ENCODE measurements at regions not wholly inside any gene's neighbourhood (a gene's known extent, or its start where the extent isn't known, plus 50 kb on each side); places are given as distances from the start of the nearest gene placed in this dataset.

GRCh38 chr11:115993590-115993989 is 489.4 kb upstream of the CADM1 start:
- TF ChIP-seq CTCF (IDR thresholded peaks at IDR 0.05; ENCODE audit: low read depth, low read length): no peak
- no peak overlapping the region for H3K4me3 ChIP-seq (ENCODE audit: low read depth, low read length)

GRCh38 chr11:115990004-115990447 is 485.8 kb upstream of the CADM1 start:
- TF ChIP-seq CTCF (IDR thresholded peaks at IDR 0.05; ENCODE audit: low read depth, low read length): no peak
- H3K4me3 ChIP-seq (ENCODE audit: low read depth, low read length): no peak overlapping the region

GRCh38 chr11:115985896-115986295 is 481.7 kb upstream of the CADM1 start:
- no peak for TF ChIP-seq CTCF (IDR thresholded peaks at IDR 0.05; ENCODE audit: low read depth, low read length)
- no peak overlapping the region for H3K4me3 ChIP-seq (ENCODE audit: low read depth, low read length)

GRCh38 chr11:115984228-115984627 is 480.0 kb upstream of the CADM1 start:
- no peak overlapping the region for H3K4me3 ChIP-seq (ENCODE audit: low read depth, low read length)
- no peak for TF ChIP-seq CTCF (IDR thresholded peaks at IDR 0.05; ENCODE audit: low read depth, low read length)

GRCh38 chr11:115982666-115983065 is 478.5 kb upstream of the CADM1 start:
- no peak for TF ChIP-seq CTCF (IDR thresholded peaks at IDR 0.05; ENCODE audit: low read depth, low read length)
- no peak overlapping the region for H3K4me3 ChIP-seq (ENCODE audit: low read depth, low read length)

- TF ChIP-seq CTCF (IDR thresholded peaks at IDR 0.05; ENCODE audit: low read depth, low read length): no peak
- no peak overlapping the region for H3K4me3 ChIP-seq (ENCODE audit: low read depth, low read length)
Observed at GRCh38 chr11:115981814-115982471, 477.7 kb upstream of the CADM1 start.

- TF ChIP-seq CTCF (IDR thresholded peaks at IDR 0.05; ENCODE audit: low read depth, low read length): no peak
- H3K4me3 ChIP-seq (ENCODE audit: low read depth, low read length): no peak overlapping the region
Observed at GRCh38 chr11:115981104-115981481, 476.9 kb upstream of the CADM1 start.
